Choroid plexus epithelial cell (primary cell): ENCODE measurements at regions not wholly inside any gene's neighbourhood (a gene's known extent, or its start where the extent isn't known, plus 50 kb on each side); places are given as distances from the start of the nearest gene placed in this dataset.
A peak's percentile ranks its signal among the peaks of the same experiment; 100 is the strongest.

ENCODE experiments used
- DNase-seq: peaks from one replicate; pipeline ENCODE4 v3.0.0-alpha.2; 2010; ENCODE audit warnings: low read depth
- H3K4me3 ChIP-seq: 2 replicates; pipeline ENCODE4 v1.5.1; 2011; ENCODE audit warnings: low read depth, mild to moderate bottlenecking, control low read depth, low read length, moderate library complexity
- CTCF ChIP-seq: conservative IDR thresholded peaks from 2 replicates; pipeline ENCODE4 v1.5.1; 2011; ENCODE audit warnings: low read depth, mild to moderate bottlenecking, control low read depth, inconsistent platforms, low read length, moderate library complexity

- DNase-seq = peak; percentile 67
- H3K4me3 ChIP-seq = no peak overlapping the region
- no peak for TF ChIP-seq CTCF
These were observed 117.5 kb upstream of the HMGCLL1 start for GRCh38 chr6:55696501-55696900.

GRCh38 chr6:55696041-55696440 is 117.0 kb upstream of the HMGCLL1 start:
- no peak overlapping the region for H3K4me3 ChIP-seq
- no peak for DNase-seq
- no peak for TF ChIP-seq CTCF

GRCh38 chr6:55694759-55695158 is 115.8 kb upstream of the HMGCLL1 start:
- no peak overlapping the region for H3K4me3 ChIP-seq
- no peak for DNase-seq
- no peak for TF ChIP-seq CTCF

GRCh38 chr6:55694148-55694547 is 115.2 kb upstream of the HMGCLL1 start:
- peak; percentile 97 for DNase-seq
- TF ChIP-seq CTCF = no peak
- no peak overlapping the region for H3K4me3 ChIP-seq

- no peak for DNase-seq
- no peak for TF ChIP-seq CTCF
- H3K4me3 ChIP-seq = no peak overlapping the region
These were observed 100.5 kb upstream of the HMGCLL1 start for GRCh38 chr6:55679503-55679902.

- no peak overlapping the region for H3K4me3 ChIP-seq
- TF ChIP-seq CTCF = no peak
- peak; percentile 48 for DNase-seq
These were observed 99.6 kb upstream of the HMGCLL1 start for GRCh38 chr6:55678330-55679224.

GRCh38 chr6:55676736-55677135 is 97.7 kb upstream of the HMGCLL1 start:
- no peak for TF ChIP-seq CTCF
- no peak for DNase-seq
- no peak overlapping the region for H3K4me3 ChIP-seq
